Femur (tissue), 1 donor: ENCODE measurements at regions not wholly inside any gene's neighbourhood (a gene's known extent, or its start where the extent isn't known, plus 50 kb on each side); places are given as distances from the start of the nearest gene placed in this dataset.
"Not testable (repeated sequence)": the region's sequence is repeated elsewhere in the genome, so short reads cannot be mapped to it uniquely, and the experiment has no call there.

Experiments used
- DNase-seq: peaks from one replicate; pipeline ENCODE4 v3.0.0-alpha.2; 2017

DNA sequence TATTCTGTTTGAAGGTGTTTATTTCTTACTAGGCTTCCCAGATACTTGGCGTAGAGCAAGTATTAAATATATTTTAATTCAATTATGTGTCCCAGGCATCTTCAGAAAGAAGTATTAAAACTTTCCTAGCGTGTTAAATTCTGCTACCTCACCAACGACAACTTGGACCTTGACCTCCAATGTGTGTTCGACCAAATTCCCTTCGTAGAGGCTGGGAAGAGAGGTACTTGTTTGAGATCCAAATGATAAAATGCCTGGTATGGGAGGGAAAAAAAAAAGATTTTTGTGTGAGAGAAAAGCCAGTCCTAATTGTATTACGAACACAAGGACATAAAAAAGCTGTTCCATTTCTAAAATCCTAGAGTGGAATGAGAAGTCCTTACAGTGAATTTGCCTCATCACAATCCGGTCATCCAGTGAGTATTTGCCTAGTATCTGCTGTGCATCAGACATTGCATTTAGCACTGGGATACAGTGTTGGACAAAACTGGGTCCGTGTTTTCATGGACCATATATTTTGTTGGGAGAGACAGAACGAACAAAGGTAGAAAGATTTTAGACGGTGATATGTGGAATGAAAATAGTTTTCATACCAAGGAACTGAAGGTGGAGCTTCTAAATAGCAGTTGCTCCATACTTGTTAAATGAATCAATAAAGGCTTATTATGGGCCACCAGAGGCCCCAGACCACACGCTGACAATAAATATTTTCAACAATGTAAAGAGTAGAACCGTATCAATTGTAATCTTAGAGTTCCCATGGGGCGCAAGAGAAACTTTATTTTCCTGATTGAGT, 103.1 kb downstream of the KIF4B start:
- no peak for DNase-seq

DNA sequence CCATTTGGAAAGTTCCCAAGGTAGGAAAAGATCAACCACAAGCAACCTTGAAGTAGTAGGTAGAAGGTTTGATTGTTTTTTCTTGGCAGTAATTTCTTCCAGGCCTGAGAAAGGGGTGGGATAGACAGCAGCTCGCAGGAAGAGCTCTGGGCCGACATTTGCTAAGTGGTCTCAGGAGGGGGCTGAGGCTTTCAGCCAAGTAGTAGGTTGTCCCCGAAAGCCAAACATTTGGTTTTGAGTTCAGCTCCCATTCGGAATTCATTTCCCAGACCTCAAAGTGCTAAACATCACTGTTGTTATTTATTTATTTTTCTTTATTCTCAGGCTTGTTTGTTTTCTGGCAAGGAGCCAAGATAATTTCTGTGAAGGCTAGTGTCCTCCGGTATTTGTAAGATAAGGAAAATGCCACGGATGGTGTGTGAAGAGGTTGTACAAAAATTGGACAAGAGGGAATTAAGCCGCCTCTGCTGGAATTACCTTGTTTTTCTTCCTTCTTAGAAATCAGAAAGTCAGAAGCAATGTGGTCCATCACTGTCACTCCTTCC, 112.1 kb downstream of the KIF4B start:
- DNase-seq = peak; percentile 24

- no peak for DNase-seq
Observed at GRCh38 chr5:155126573-155126972, 113.0 kb downstream of the KIF4B start.

DNA sequence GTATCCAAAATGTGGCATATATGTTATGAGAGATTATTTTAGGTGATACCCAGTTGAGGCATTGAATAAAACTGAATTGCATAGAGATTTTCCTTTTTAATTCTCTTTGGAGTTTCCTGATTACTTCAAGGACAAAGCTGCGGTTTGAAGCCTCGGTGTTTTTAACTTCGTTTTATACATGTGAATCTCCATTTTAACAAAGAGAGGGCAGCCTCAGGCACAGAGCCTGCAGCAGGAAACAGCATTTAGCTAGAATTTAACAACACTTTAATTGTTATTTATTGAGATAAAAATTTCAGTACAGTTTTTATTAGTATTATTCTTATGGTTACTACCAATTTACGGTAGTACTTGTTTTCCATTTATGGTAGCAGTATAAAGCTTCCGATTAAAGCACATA, 114.0 kb downstream of the KIF4B start:
- no peak for DNase-seq

- DNase-seq = no peak
Observed at GRCh38 chr5:155128786-155129512, 115.4 kb downstream of the KIF4B start.

DNA sequence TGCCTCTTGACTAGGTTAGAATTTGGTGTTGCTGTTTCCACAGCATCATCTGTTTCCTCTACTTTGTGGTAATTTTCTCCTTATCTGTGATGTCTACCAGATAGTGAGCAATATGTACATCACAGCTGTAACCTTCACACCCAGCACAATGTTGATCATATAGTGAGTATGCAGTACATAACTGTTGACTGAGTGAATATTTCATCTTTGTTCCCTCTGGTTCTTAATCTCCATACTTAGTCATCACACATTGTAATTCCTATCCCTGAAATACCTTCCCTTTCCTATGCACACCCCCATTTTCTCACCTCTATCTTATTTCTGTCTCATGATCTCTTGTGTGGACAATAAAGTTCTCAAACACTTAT, 115.9 kb downstream of the KIF4B start:
- DNase-seq = no peak

DNA sequence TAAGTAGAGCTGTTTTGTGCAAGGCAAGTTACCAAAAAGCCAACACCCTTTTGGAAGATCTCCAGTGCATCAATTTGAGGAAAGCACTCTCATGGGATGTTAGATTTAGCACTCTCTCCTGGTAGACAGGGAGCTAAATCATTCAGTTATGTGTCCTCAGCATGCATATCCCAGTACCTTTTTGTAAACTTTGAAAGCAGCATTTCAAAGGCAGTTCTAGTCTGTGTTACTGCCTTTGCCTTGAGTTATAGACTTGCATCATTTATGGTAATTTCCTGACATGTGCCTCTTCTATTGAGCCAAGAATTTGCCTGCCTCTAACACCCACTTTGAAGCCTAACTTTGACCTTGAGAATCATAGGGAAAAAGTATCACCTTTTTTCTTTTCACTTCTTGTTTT, 120.6 kb downstream of the KIF4B start:
- DNase-seq = no peak

GRCh38 chr5:155136216-155136850, 122.8 kb downstream of the KIF4B start:
- no peak for DNase-seq

GRCh38 chr5:155137683-155138082, 124.1 kb downstream of the KIF4B start:
- DNase-seq = no peak

- DNase-seq = no peak
Observed at GRCh38 chr5:155140646-155141045, 127.1 kb downstream of the KIF4B start.

GRCh38 chr5:155144956-155145355, 131.4 kb downstream of the KIF4B start:
- DNase-seq = no peak

DNA sequence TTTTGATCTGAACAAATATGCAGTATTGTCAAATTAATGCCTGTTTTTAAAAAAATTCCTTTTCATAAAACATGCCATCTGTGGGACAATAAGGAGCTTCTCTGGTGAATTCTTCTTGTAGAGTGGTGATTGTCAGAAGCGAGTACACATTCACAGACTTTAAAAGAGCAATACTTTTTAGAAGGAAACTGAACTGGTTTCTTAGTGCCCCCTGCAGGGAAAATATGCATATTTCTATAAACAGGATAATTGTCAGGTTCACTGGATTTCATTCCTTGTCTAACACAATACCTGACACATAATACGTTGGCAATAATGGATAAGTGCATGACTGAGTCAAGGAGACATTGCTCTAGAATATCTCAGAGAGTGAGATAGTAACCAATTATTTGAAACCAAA, 133.7 kb downstream of the KIF4B start:
- DNase-seq = no peak

GRCh38 chr5:155148694-155149093, 135.1 kb downstream of the KIF4B start:
- no peak for DNase-seq

GRCh38 chr5:155150012-155150411, 136.5 kb downstream of the KIF4B start:
- no peak for DNase-seq

DNA sequence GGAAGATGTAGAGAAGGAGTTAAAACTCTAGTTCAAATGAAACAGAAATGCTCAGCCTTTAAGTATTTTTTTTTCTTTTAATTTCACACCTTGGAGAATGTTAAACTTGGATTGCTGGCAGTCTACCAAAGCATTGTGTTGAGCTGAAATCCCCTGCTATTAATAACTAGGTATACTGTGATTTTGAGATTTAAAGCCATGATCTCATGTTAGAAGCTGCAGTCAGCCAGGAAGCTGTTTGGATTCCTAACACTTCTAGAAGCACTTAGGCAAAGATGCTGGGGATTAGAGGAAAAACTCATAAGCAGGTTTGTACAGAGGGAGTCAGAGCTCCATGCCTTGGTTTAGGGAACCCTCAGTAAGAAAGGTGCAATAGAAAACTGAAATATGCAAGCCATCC, 141.4 kb downstream of the KIF4B start:
- DNase-seq = no peak

- DNase-seq = not testable (repeated sequence)
Observed at GRCh38 chr5:155163084-155163483, 149.5 kb downstream of the KIF4B start.

DNA sequence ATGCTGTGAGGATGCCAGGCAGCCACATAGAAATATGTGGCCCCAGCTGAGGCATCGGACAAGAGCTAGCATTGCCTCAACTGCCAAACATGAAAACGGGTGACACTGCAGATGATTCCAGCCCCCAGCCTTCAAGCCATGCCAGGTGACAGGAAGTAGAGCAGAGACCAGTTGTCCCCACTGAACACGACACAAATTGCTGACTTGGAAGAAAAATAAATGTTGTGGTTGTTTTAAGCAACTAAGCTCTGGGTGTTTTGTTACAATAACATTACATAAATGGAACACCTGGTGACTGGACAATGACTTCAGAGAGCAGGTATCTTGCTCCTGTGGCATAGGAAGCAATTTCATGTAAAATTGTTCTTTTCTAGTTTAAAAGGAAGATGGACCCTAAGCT, 154.2 kb downstream of the KIF4B start:
- no peak for DNase-seq

GRCh38 chr5:155181542-155181941, 168.0 kb downstream of the KIF4B start:
- no peak for DNase-seq

GRCh38 chr5:155189476-155189875, 175.9 kb downstream of the KIF4B start:
- DNase-seq = no peak

DNA sequence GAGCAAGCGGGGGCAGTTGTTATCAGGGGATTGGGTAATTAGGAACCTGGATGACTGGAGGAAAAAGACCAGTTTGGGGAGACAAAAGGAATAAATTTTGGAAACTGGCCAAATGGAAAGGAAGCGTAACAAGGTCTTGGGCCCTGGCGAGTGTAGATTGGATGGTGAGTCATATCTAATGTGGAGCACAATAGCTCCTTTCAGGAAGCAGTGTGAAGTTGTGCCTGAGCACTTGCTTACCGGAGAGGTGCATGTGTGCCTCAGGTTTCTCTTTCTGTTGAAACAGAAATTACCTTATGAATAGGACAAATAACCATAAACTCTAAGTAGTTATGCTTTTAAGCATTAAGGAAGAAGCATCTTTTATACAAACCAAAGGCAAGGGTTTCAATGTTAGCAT, 176.4 kb downstream of the KIF4B start:
- DNase-seq = no peak

- no peak for DNase-seq
Observed at GRCh38 chr5:155193029-155193428, 179.5 kb downstream of the KIF4B start.

- no peak for DNase-seq
Observed at GRCh38 chr5:155193483-155194107, 180.0 kb downstream of the KIF4B start.

DNA sequence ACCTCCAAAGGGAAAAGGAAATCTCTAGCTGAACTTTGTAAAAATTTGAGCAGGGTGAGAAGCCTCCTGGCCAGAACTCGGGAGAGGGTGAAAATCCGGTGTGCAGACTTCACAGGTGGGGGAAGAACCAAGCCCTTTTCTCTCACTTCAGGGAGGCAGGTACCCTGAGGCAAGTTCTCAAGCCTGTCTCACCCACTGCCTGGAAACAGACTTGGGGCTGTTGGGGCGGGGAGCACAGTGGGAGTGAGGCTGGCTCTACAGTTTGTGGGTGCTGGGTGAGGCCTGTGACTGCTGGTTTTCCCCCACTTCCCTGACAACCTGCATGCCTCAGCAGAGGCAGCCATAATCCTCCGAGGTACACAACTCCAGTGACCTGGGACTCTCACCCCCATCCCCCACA, 187.1 kb downstream of the KIF4B start:
- no peak for DNase-seq
